NT2/D1 (cell line): ENCODE measurements at regions not wholly inside any gene's neighbourhood (a gene's known extent, or its start where the extent isn't known, plus 50 kb on each side); places are given as distances from the start of the nearest gene placed in this dataset.

ENCODE experiments used
- DNase-seq: peaks from one replicate; pipeline ENCODE4 v3.0.0-alpha.2; 2011; ENCODE audit warnings: low read depth, low spot score
- H3K27me3 ChIP-seq: 2 replicates; pipeline ENCODE4 v1.6.0; 2011; ENCODE audit warnings: mild to moderate bottlenecking; ENCODE audit not compliant: insufficient read length, insufficient read depth
- H3K36me3 ChIP-seq: 2 replicates; pipeline ENCODE4 v1.6.1; 2011; ENCODE audit warnings: mild to moderate bottlenecking, low read length, mixed read lengths; ENCODE audit not compliant: insufficient read depth, insufficient read length
- H3K4me1 ChIP-seq: 2 replicates; pipeline ENCODE4 v1.5.1; 2011; ENCODE audit not compliant: insufficient read depth, insufficient read length
- H3K4me3 ChIP-seq: 2 replicates; pipeline ENCODE4 v1.5.1; 2011; ENCODE audit warnings: low read depth; ENCODE audit not compliant: insufficient read length
- H3K9ac ChIP-seq: 2 replicates; pipeline ENCODE4 v1.6.0; 2011; ENCODE audit warnings: low read depth; ENCODE audit not compliant: insufficient read length
- H3K9me3 ChIP-seq: 2 replicates; pipeline ENCODE4 v1.5.1; 2011; ENCODE audit warnings: mild to moderate bottlenecking, low read length; ENCODE audit not compliant: insufficient read depth
- SUZ12 ChIP-seq: IDR thresholded peaks from 2 replicates; pipeline ENCODE4 v1.6.1; 2011; ENCODE audit not compliant: insufficient read length, insufficient read depth; ENCODE audit errors: extremely low read depth
- YY1 ChIP-seq: IDR thresholded peaks from 2 replicates; pipeline ENCODE4 v1.6.1; 2011; ENCODE audit not compliant: insufficient read length, insufficient read depth
- ZNF274 ChIP-seq: IDR thresholded peaks from 2 replicates; pipeline ENCODE4 v1.6.1; 2011; ENCODE audit warnings: mild to moderate bottlenecking, low read depth, low read length

GRCh38 chr15:47466357-47466756 lies 250.9 kb upstream of the SEMA6D start:
- Histone ChIP-seq H3K9me3 (no peaks in the 10 kb centered on the region), H3K27me3 (no peaks in the 10 kb centered on the region), H3K9ac (no peak overlapping the region), H3K36me3 (no peaks in the 10 kb centered on the region), H3K4me1 (no peaks in the 10 kb centered on the region), H3K4me3 (no peak overlapping the region)
- no peak for DNase-seq
- TF ChIP-seq ZNF274 (no peak), YY1 (no peak), SUZ12 (no peak)

DNA sequence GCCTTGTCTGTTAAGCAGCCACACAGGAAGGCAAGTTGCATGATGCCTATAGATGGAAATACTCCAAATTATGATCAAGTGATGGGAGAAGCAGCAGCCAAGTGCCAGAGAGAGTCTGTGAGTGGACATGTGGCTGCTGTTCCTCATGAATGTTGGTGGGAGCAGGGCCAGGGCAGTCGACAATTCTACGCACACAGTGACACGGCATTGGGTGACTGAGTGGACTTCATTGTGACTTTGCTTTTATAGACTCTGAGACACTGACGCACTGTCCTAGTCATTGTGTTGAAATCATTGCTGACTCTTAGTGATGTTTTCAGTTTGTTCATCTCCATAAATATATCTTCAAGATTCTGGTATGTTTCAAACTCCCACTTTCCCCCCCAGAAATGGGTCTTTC lies 246.3 kb upstream of the SEMA6D start:
- Histone ChIP-seq H3K9me3 (no peaks in the 10 kb centered on the region), H3K4me3 (no peak overlapping the region), H3K9ac (no peak overlapping the region), H3K27me3 (no peaks in the 10 kb centered on the region), H3K36me3 (no peaks in the 10 kb centered on the region), H3K4me1 (no peaks in the 10 kb centered on the region)
- no peak for DNase-seq
- no peak for TF ChIP-seq YY1
- TF ChIP-seq SUZ12: no peak
- TF ChIP-seq ZNF274: no peak

GRCh38 chr15:47473106-47473725 lies 244.1 kb upstream of the SEMA6D start:
- TF ChIP-seq ZNF274 (no peak), YY1 (no peak), SUZ12 (no peak)
- Histone ChIP-seq H3K27me3 (no peaks in the 10 kb centered on the region), H3K4me3 (no peak overlapping the region), H3K9me3 (no peaks in the 10 kb centered on the region), H3K4me1 (no peaks in the 10 kb centered on the region), H3K36me3 (no peaks in the 10 kb centered on the region), H3K9ac (no peak overlapping the region)
- no peak for DNase-seq

- TF ChIP-seq YY1 (no peak), SUZ12 (no peak), ZNF274 (no peak)
- H3K4me3 ChIP-seq: no peak overlapping the region
- H3K27me3 ChIP-seq: no peaks in the 10 kb centered on the region
- H3K9ac ChIP-seq: no peak overlapping the region
- no peaks in the 10 kb centered on the region for H3K4me1 ChIP-seq
- H3K9me3 ChIP-seq: no peaks in the 10 kb centered on the region
- no peaks in the 10 kb centered on the region for H3K36me3 ChIP-seq
- no peak for DNase-seq
Measured at GRCh38 chr15:47473832-47474231, 243.5 kb upstream of the SEMA6D start.

- TF ChIP-seq ZNF274: no peak
- no peak for TF ChIP-seq SUZ12
- TF ChIP-seq YY1: no peak
- H3K9me3 ChIP-seq: no peaks in the 10 kb centered on the region
- H3K36me3 ChIP-seq: no peaks in the 10 kb centered on the region
- DNase-seq: no peak
- no peaks in the 10 kb centered on the region for H3K27me3 ChIP-seq
- no peak overlapping the region for H3K9ac ChIP-seq
- H3K4me3 ChIP-seq: no peak overlapping the region
- no peaks in the 10 kb centered on the region for H3K4me1 ChIP-seq
Measured at GRCh38 chr15:47475336-47475735, 242.0 kb upstream of the SEMA6D start.

DNA sequence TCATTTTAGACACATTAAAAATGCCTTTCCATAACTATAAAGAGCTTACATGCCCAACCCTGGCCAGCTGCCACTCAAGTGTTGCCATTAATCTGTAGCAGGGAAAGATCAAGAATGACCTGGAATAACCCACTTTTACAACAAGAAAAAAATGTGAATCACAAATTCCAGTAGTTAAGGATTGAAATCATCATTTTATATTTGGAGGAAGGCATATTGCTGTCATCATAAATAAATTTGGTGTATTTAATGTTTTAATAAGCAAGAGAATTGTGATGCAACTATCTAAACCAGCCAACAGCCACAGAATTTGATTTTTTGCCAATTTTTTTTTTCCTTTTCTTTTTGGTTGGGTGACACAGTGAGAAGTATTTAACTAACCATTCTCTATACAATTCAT lies 240.0 kb upstream of the SEMA6D start:
- no peaks in the 10 kb centered on the region for H3K36me3 ChIP-seq
- no peaks in the 10 kb centered on the region for H3K27me3 ChIP-seq
- H3K4me1 ChIP-seq: no peaks in the 10 kb centered on the region
- H3K4me3 ChIP-seq: no peak overlapping the region
- no peak for TF ChIP-seq SUZ12
- TF ChIP-seq YY1: no peak
- no peak for TF ChIP-seq ZNF274
- no peaks in the 10 kb centered on the region for H3K9me3 ChIP-seq
- DNase-seq: no peak
- no peak overlapping the region for H3K9ac ChIP-seq

DNA sequence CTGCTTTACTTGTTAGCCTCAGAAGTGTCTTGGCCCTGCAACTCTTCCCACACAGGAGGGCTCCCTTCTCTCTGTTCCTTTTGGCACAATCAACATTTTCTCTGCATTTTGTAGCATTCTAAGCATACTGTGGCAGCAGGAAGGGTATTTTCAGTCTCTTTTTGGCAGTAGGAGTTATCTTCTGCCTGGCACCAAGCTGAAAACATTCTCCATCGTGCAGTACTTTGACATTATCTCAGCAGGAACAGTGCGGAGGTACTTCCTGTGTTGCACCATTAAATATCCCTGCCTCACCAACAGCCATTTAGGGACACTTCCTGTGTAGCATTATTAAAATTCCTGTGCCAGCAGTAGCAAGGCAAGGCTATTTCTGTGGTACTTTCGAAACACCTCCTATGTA lies 233.2 kb upstream of the SEMA6D start:
- H3K36me3 ChIP-seq: no peaks in the 10 kb centered on the region
- no peak for DNase-seq
- no peak overlapping the region for H3K4me3 ChIP-seq
- no peak for TF ChIP-seq ZNF274
- no peak for TF ChIP-seq SUZ12
- no peak for TF ChIP-seq YY1
- H3K27me3 ChIP-seq: no peaks in the 10 kb centered on the region
- no peak overlapping the region for H3K9ac ChIP-seq
- H3K9me3 ChIP-seq: no peaks in the 10 kb centered on the region
- H3K4me1 ChIP-seq: no peaks in the 10 kb centered on the region

DNA sequence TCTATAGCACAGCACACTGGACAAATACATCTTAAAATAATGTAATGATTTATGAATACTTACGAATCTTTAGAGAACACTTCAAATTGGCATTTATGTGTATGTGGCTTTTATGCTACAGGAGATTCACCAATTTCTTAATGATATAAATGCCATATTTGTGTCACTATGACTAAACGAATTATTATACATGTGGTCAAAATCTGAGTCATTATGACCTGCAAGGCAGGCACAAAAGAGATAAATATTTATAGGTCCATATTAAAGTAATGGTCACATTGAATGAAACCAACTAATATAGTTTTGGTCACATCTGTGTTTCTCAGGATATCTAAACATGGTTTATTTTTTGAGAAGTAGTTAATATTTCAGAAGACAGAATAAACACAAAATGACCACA lies 232.3 kb upstream of the SEMA6D start:
- H3K9me3 ChIP-seq: no peaks in the 10 kb centered on the region
- H3K36me3 ChIP-seq: no peaks in the 10 kb centered on the region
- no peak overlapping the region for H3K4me3 ChIP-seq
- DNase-seq: no peak
- no peaks in the 10 kb centered on the region for H3K27me3 ChIP-seq
- H3K9ac ChIP-seq: no peak overlapping the region
- TF ChIP-seq SUZ12 (no peak), ZNF274 (no peak), YY1 (no peak)
- H3K4me1 ChIP-seq: no peaks in the 10 kb centered on the region
